NCI-H2107 treated with DMSO at 0.1 percent for 48 hours (cell line): ENCODE measurements at regions not wholly inside any gene's neighbourhood (a gene's known extent, or its start where the extent isn't known, plus 50 kb on each side); places are given as distances from the start of the nearest gene placed in this dataset.
"Not testable (repeated sequence)": the region's sequence is repeated elsewhere in the genome, so short reads cannot be mapped to it uniquely, and the experiment has no call there.

ENCODE experiments used
- DNase-seq: peaks from one replicate; lab custom pipeline; 2025; ENCODE audit not compliant: unreplicated experiment; lab: John Stamatoyannopoulos, UW

DNA sequence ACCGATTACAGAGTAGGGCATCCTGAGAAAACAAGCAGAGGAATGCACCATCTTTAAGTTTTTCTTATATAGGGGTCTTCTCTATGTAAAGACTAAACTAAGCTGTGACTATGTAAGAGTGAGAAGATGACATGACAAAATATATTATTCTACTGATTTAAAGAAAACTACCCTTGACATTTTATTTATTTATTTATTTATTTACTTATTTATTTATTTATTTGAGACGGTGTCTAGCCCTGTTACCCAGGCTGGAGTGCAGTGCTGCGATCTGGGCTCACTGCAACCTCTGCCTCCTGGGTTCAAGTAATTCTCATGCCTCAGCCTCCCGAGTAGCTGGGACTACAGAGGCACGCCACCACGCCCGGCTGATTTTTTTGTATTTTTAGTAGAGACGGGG is 320.4 kb upstream of the SASH1 start:
- not testable (repeated sequence) for DNase-seq

- DNase-seq, result no peak
These were observed 315.4 kb upstream of the SASH1 start for GRCh38 chr6:148027201-148027600.

DNA sequence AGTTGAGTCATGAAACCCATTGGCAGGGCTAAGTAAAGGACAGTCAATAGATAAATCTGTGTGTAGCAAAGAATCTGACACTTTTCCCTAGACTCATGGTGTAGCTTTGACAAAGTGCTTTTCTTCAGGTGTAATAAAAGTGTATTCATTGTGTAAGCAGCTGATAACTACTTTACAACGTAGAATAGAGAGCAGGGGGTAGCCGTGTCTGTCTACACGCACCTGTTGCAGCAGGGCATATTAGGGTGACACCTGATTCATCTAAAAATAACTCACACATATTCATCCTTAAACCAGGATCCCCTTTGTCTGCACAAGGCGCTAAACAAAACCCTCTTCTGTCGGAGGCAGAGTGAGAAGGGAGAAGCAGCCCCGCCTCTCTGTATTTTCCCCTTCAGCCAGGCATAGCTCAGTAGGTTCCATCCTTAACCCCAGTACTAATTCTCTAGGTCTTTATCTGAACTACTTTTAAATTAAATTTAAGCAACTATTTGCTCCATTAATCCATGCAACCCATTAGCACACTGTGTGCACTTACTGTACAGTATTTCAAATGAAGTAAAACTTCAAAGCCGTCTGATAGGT is 306.7 kb upstream of the SASH1 start:
- DNase-seq, result no peak

- DNase-seq, result no peak
These were observed 305.1 kb upstream of the SASH1 start for GRCh38 chr6:148037496-148037895.

GRCh38 chr6:148041546-148041945 is 301.1 kb upstream of the SASH1 start:
- DNase-seq, result no peak

DNA sequence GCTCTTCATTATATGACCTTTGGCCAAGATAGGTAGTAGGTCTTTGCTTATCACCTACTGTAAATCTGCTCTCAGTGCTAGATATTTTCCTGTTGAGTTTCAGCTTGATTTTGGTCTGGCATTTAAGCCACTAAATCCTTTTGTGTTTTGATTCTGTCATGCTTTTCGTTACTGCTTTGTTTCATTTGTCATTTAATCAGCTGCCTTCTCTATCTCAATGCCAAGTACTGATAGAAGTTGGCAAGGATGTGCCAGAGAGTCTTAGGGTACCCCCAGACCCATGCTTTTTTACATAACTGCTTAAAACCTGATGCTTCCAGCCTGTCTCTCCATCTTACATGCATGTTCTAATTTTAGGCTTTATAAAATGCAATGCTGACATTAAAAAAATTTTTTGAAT is 300.1 kb upstream of the SASH1 start:
- no peak for DNase-seq

DNA sequence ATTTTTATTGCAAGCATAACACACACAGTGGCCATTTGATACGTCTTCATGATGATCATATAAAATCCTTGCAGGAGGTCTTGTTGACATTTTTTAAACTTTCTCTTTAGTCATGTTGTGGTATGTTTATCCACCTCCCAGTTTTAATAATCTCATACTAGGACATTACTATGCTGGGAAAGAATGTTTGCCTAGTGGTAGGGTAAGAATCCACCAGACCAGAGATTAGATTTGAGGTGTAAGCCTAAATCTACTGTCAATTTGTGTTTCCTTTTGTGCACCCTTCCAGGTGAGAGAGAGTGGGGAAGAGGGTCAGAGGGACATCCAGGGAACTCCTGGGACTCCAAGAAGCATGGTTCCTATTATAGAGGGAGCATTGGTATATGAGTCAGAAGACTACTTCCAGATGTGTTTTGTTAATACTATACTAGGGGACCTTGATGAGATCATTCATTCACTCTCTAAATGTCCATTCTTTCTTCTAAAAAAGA is 298.3 kb upstream of the SASH1 start:
- DNase-seq, result no peak

GRCh38 chr6:148044921-148045320 is 297.7 kb upstream of the SASH1 start:
- DNase-seq, result no peak

GRCh38 chr6:148053209-148053608 is 289.4 kb upstream of the SASH1 start:
- no peak for DNase-seq

DNA sequence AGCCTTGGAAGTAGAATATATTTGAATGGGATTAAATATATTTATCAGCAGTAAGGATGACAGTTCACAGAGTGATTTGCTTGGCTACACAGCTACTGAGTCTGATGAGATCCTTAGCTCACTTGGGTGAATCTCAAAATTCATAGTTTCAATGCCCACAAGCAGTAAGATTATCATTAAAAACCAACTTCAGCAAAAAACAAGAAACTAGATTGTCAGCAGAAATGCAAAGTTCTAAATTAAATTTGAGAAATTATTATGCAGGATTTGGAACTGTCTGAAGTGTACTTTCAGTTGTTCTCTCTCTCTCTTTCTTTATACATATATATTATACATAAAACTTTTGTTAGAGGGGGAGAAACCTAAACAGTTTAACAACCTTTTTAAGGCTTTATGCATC is 288.8 kb upstream of the SASH1 start:
- DNase-seq, result no peak

DNA sequence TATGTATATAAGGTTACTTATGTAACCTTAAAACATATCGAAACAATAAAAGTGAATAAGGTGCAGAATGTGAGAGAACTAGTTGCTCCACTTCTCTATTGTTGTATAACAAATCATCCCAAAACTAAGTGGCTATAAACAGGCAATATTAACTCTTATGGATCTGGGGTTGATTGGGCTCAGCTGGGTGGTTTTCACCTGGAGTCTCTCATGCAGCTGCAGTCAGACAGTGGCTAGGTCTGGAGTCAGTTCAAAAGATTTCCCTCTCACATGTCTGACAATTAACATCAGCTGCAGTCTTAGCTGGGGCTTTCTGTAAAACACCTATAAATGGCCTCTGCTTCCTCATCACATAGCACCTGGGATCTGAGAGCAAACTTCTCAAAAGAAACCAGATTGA is 288.4 kb upstream of the SASH1 start:
- no peak for DNase-seq

DNA sequence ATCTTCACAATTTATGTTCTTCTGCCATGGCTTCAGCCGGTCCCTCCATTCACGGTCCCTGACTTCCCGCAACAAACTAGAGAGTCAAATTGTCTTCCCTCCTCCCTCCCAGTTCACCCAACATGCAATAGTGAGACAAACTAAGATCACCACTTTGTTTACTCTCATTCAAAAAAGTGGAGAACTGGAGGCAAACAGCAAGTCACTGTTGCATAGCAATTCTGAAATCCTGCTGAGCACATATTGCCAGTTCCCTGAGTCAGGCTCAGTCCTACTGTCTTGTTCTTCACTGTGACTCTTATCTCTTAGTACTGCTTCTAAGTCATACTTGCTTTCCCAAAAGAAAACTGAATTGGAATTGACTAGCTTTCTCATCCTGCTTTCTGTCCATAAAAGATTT is 287.2 kb upstream of the SASH1 start:
- no peak for DNase-seq

GRCh38 chr6:148059869-148060268 is 282.8 kb upstream of the SASH1 start:
- no peak for DNase-seq

DNA sequence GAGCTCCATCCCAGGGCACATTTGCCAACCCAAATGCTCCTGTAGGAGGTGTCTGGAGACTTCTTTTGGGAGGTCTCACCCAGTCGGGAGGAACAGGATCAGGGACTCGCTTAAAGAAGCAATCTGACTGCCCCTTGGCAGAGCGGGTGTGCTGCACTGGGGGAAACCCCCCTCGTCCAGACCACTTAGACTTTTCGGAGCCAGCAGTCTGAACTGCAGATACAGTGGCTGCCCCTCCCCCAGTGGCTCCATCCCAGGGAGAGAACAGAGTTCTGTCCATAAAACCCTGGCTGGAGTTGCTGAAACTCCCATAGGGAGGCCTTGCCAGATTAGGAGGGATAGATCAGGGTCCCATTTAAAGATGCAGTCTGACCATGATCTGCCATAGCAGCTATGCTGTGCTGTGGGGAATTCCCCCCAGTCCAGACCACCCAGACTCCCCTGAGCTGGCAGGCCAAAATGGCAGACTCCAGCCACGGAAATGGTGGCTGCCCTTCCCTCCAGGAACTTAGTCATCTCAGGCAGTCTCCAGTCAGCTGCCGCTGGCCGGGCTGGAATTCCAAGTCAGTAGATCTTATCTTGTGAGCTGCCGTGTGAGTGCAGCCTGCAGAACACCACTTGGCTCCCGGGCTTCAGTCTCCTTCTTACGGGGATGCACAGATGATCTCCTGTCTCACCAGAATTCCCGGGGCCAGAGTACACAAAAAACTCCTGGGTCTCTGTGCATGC is 278.1 kb upstream of the SASH1 start:
- DNase-seq, result no peak

DNA sequence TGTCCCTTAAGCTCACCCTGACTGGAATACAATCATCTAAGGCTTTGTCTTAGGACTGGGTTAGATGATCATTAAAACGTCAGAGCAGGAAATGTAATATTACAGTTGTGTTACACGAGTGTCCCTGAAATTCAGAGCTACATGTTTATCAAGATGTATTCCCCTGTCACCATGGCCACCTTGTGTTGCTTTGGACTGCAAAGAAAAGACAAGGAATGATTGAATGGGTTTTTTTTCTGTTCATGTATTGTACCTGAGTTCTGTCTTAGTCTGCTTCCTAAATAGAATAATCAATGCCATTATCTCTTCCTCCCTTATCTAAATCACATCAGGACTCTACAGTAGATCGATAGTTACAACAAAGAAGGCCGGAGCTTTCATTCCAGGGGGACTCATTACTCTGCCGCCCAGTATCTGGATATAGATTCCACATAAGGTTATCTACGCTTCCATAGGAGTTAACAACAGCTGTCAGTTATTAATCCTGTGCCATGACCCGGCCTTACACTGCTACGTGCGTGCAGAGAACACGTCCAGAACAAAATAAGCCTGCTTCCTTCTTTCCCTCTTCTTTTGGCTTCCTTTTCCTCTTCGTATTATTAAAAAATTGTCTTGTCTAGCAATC is 274.1 kb upstream of the SASH1 start:
- no peak for DNase-seq

DNA sequence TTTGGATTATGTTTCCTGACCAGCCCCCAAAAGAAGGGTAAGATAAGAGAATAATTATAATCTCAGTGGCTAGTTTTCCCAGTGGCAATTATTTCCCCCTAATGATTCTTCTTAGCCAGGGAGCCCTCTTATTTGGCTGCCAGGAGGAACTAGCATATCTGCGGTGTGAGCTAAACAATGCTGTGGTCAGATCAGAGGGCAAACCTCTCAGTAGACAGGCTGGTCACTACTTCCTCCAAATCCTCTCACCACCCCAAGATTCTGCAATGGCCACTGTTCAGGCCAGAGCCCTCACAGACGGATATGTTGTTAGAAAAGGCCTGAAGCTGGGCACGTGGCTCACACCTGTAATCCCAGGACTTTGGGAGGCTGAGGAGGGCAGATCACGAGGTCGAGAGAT is 273.4 kb upstream of the SASH1 start:
- DNase-seq, result no peak

GRCh38 chr6:148074291-148074690 is 268.3 kb upstream of the SASH1 start:
- DNase-seq, result no peak

GRCh38 chr6:148074738-148075137 is 267.9 kb upstream of the SASH1 start:
- no peak for DNase-seq

DNA sequence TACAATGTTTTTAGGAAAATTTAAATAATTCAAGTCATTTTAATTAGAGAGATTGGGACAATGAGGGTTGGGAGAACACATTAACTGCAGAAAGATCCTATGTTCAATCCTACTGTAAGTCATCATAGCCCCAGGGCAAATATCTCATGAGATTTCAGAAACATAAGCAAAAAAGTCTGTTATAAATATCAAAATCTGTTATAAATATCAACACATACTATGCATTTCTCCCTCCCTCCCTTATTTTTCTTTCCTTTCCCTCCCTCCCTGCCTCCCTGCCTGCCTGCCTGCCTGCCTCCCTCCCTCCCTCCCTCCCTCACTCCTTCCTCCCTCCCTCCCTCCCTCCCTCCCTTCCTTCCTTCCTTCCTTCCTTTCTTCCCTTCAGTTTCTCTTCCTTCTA is 267.3 kb upstream of the SASH1 start:
- no peak for DNase-seq

DNA sequence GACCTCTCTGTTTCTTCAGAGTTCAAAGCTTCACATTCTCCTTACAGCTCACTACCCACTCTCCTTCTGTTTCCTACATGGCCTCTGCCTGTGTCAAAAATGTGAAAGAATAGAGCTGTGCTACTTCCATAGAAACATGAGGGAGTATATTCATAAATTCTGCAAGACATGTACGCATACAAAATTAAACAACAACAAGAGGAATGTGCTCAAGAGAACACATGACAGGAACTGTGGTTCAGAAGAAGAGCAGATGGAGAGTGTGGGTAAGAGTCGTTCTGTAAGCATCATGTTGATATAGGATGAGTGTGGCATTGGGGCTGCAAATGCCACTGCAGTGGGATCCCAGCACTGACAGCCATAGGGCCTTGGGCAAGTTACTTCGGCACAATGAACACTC is 266.6 kb upstream of the SASH1 start:
- DNase-seq, result no peak

GRCh38 chr6:148080315-148080714 is 262.3 kb upstream of the SASH1 start:
- no peak for DNase-seq

GRCh38 chr6:148081076-148081475 is 261.6 kb upstream of the SASH1 start:
- no peak for DNase-seq
